PC-3 (cell line): ENCODE measurements at regions not wholly inside any gene's neighbourhood (a gene's known extent, or its start where the extent isn't known, plus 50 kb on each side); places are given as distances from the start of the nearest gene placed in this dataset.

Source experiments
- ATAC-seq: fragments of 200-7000 bp; cut with Tn5 transposase; 2 replicates; pipeline ENCODE4 v1.9.1; 2020; ENCODE audit warnings: mild to moderate bottlenecking, moderate library complexity
- BruUV-seq: library from RNA; stranded (reverse); fragments of 400-500 nt; replicated peaks from 2 replicates; lab custom pipeline; 2021; lab: Mats Ljungman, UMichigan
- CTCF ChIA-PET: fragments of 300-600 bp; sonication (Branson Sonifier 250); formaldehyde crosslinking; loops from one replicate; lab custom pipeline; 2022; ENCODE audit warnings: antibody characterized with exemption; lab: Charles Lee
- POLR2A ChIA-PET: fragments of 300-600 bp; sonication (Branson Sonifier 250); formaldehyde crosslinking; loops from one replicate; lab custom pipeline; 2022; ENCODE audit warnings: antibody characterized with exemption; ENCODE audit not compliant: unreplicated experiment; lab: Charles Lee
- DNase-seq: peaks from one replicate; pipeline ENCODE4 v3.0.0-alpha.2; 2015
- H2AFZ ChIP-seq: fragments of 300-600 bp; sonication (generic); 2 replicates; pipeline ENCODE4 v1.6.0; 2016; ENCODE audit warnings: antibody characterized with exemption, low read length
- H3F3A ChIP-seq: fragments of 300-600 bp; sonication (generic); one replicate; pipeline ENCODE4 v1.6.0; 2017; ENCODE audit warnings: antibody characterized with exemption, low read length, control low read depth, mild to moderate bottlenecking; ENCODE audit not compliant: unreplicated experiment
- H3K27ac ChIP-seq: fragments of 300-600 bp; sonication (generic); 2 replicates; pipeline ENCODE4 v1.5.1; 2016; ENCODE audit warnings: mild to moderate bottlenecking, low read length
- H3K27me3 ChIP-seq: fragments of 300-600 bp; sonication (generic); 2 replicates; pipeline ENCODE4 v1.6.1; 2016; ENCODE audit warnings: low read length, mixed read lengths
- H3K36me3 ChIP-seq: fragments of 300-600 bp; sonication (generic); 2 replicates; pipeline ENCODE4 v1.6.1; 2016; ENCODE audit warnings: low read depth, mixed run types, low read length, mixed read lengths
- H3K4me1 ChIP-seq: fragments of 300-600 bp; sonication (generic); 2 replicates; pipeline ENCODE4 v1.5.1; 2016; ENCODE audit warnings: low read length; ENCODE audit not compliant: insufficient read depth
- H3K4me2 ChIP-seq: fragments of 300-600 bp; sonication (generic); 2 replicates; pipeline ENCODE4 v1.6.0; 2016; ENCODE audit warnings: low read length
- H3K4me3 ChIP-seq: fragments of 300-600 bp; sonication (generic); 2 replicates; pipeline ENCODE4 v1.5.1; 2016; ENCODE audit warnings: mild to moderate bottlenecking, low read length, mixed read lengths
- H3K79me2 ChIP-seq: fragments of 300-600 bp; sonication (generic); 2 replicates; pipeline ENCODE4 v1.6.1; 2017; ENCODE audit warnings: low read length, mixed read lengths
- H3K9ac ChIP-seq: fragments of 300-600 bp; sonication (generic); 2 replicates; pipeline ENCODE4 v1.6.0; 2016; ENCODE audit warnings: mild to moderate bottlenecking, low read length
- H3K9me2 ChIP-seq: fragments of 300-600 bp; sonication (generic); replicated peaks from 2 replicates; pipeline ENCODE4 v1.6.1; 2016; ENCODE audit warnings: mixed run types, low read length, mixed read lengths
- H3K9me3 ChIP-seq: fragments of 300-600 bp; sonication (generic); 2 replicates; pipeline ENCODE4 v1.6.1; 2016; ENCODE audit warnings: low read length, mixed read lengths
- H4K20me1 ChIP-seq: fragments of 300-600 bp; sonication (generic); 2 replicates; pipeline ENCODE4 v1.6.1; 2016; ENCODE audit warnings: low read length, mixed read lengths
- CTCF ChIP-seq: fragments of 300-600 bp; sonication (generic); conservative IDR thresholded peaks from 2 replicates; pipeline ENCODE4 v1.5.1; 2017; ENCODE audit warnings: antibody characterized with exemption, low read depth, mild to moderate bottlenecking, low read length
- EZH2 ChIP-seq: fragments of 300-600 bp; sonication (generic); IDR thresholded peaks from one replicate; pipeline ENCODE4 v1.6.1; 2017; ENCODE audit warnings: antibody characterized with exemption, mild to moderate bottlenecking, low read length; ENCODE audit not compliant: unreplicated experiment
- EZH2phosphoT487 ChIP-seq: fragments of 300-600 bp; sonication (generic); IDR thresholded peaks from 2 replicates; pipeline ENCODE4 v1.6.1; 2018; ENCODE audit warnings: mild to moderate bottlenecking, antibody characterized with exemption, low read length, borderline replicate concordance
- intact Hi-C: fragments of 100-400 bp; cut with micrococcal nuclease; formaldehyde crosslinking; loops from 2 replicates; pipeline ENCODE4 v1.9.0; 2023

GRCh38 chr2:39873586-39873985, 94.5 kb upstream of the THUMPD2 start:
- ChIA-PET CTCF (no interaction called here), POLR2A (no interaction called here)
- BruUV-seq, result no TSS peak
- intact Hi-C loops, result no loop called here
- Histone ChIP-seq H3K79me2 (no peaks in the 10 kb centered on the region), H3K9me3 (no peaks in the 10 kb centered on the region), H3K4me2 (no peak overlapping the region), H3K4me1 (peaks cover 36% of the 10 kb centered on the region), H4K20me1 (no peaks in the 10 kb centered on the region), H3K4me3 (no peak overlapping the region), H3F3A (no peaks in the 10 kb centered on the region), H3K9me2 (no peaks in the 10 kb centered on the region), H2AFZ (no peak overlapping the region), H3K27ac (no peak overlapping the region), H3K36me3 (no peaks in the 10 kb centered on the region), H3K27me3 (no peaks in the 10 kb centered on the region), H3K9ac (no peak overlapping the region)
- ATAC-seq (no peak), DNase-seq (no peak)
- TF ChIP-seq CTCF, result no peak
- no peak for TF ChIP-seq EZH2

- H3K79me2 ChIP-seq, result no peaks in the 10 kb centered on the region
- no peak overlapping the region for H3K4me3 ChIP-seq
- H3K4me1 ChIP-seq, result peaks cover 36% of the 10 kb centered on the region
- H4K20me1 ChIP-seq, result no peaks in the 10 kb centered on the region
- no peaks in the 10 kb centered on the region for H3F3A ChIP-seq
- POLR2A ChIA-PET, result no interaction called here
- DNase-seq (no peak), ATAC-seq (no peak)
- TF ChIP-seq CTCF, result no peak
- TF ChIP-seq EZH2phosphoT487, result no peak
- no peak for TF ChIP-seq EZH2
- intact Hi-C loops, result no loop called here
- H2AFZ ChIP-seq, result no peak overlapping the region
- no peak overlapping the region for H3K27ac ChIP-seq
- no TSS peak for BruUV-seq
- H3K9ac ChIP-seq, result no peak overlapping the region
- CTCF ChIA-PET, result no interaction called here
- H3K9me2 ChIP-seq, result no peaks in the 10 kb centered on the region
- no peaks in the 10 kb centered on the region for H3K36me3 ChIP-seq
- H3K4me2 ChIP-seq, result no peak overlapping the region
- H3K9me3 ChIP-seq, result no peaks in the 10 kb centered on the region
- H3K27me3 ChIP-seq, result no peaks in the 10 kb centered on the region
Observed at GRCh38 chr2:39872748-39873147, 93.7 kb upstream of the THUMPD2 start.

DNA sequence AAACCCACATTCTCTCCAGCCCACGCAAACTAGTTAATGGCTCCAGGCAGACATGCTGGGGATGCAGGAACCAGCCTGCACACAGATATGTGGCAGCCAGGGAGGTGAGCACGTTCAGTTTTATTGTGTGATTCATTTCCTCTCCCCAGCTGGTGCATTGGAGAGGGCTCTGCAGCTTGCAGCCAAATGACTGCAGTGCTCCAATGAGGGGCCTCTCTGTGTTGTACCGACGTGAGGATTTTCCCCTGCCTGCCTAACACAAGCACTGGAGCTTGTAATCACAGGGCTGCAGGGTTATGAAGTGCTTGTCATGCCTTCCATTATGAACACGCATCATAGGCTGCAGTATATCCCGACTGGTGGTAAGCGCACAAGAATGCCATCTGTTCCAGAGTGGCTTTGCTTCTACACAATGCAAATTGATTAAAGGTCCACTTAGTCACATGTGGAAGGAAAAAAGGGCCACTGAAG, 92.3 kb upstream of the THUMPD2 start:
- ChIA-PET POLR2A (interaction anchor here (0.7 kb wide), 1 partner anchor 463 kb away, joined by 3 read pairs; no protein-coding TSS in a partner anchor), CTCF (no interaction called here)
- TF ChIP-seq CTCF, result no peak
- Histone ChIP-seq H3K4me3 (no peak overlapping the region), H2AFZ (peak overlapping the region; percentile 45; the same call in 1 of the 2 replicates), H3K79me2 (no peaks in the 10 kb centered on the region), H3K4me2 (peak overlapping the region; percentile 42), H3K9me3 (no peaks in the 10 kb centered on the region), H3F3A (no peaks in the 10 kb centered on the region), H3K4me1 (peaks cover 35% of the 10 kb centered on the region), H3K36me3 (no peaks in the 10 kb centered on the region), H3K9ac (no peak overlapping the region), H3K9me2 (no peaks in the 10 kb centered on the region), H3K27me3 (no peaks in the 10 kb centered on the region), H3K27ac (peak overlapping the region; percentile 71), H4K20me1 (no peaks in the 10 kb centered on the region)
- BruUV-seq, result no TSS peak
- peak; percentile 89 for ATAC-seq
- peak; percentile 89 for DNase-seq
- intact Hi-C loops, result no loop called here
